ENCODE measurements at regions not wholly inside any gene's neighbourhood (a gene's known extent, or its start where the extent isn't known, plus 50 kb on each side); places are given as distances from the start of the nearest gene placed in this dataset.
A peak's percentile ranks its signal among the peaks of the same experiment; 100 is the strongest.
"Not testable (repeated sequence)": the region's sequence is repeated elsewhere in the genome, so short reads cannot be mapped to it uniquely, and the experiment has no call there.

DNA sequence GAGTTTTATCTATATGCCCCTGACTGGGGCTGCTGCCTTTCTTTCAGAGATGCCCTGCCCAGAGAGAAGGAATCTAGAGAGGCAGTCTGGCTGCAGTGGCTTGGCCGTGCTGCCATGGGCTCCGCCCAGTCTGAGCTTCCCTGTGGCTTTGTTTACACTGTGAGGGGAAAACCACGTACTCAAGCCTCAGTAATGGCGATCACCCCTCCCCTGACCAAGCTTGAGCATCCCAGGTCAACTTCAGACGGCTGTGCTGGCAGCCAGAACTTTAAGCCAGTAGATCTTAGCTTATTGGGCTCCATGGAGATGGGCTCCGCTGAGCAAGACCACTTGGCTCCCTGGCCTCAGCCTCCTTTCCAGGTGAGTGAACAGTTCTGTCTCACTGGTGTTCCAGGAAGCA, 69.0 kb upstream of the DPP6 start:
- H3K36me3 ChIP-seq; ATAC-seq; intact Hi-C loops (cut with DNase I); DNase-seq; H3K4me1 ChIP-seq; H3K27me3 ChIP-seq; H3K9me3 ChIP-seq; H3K4me3 ChIP-seq; FAIRE-seq; H3K27ac ChIP-seq: not testable (repeated sequence)
- WGBS, 2 donors, result 32 to 39% methylated on average over 6 of the region's 6 CpGs

DNA sequence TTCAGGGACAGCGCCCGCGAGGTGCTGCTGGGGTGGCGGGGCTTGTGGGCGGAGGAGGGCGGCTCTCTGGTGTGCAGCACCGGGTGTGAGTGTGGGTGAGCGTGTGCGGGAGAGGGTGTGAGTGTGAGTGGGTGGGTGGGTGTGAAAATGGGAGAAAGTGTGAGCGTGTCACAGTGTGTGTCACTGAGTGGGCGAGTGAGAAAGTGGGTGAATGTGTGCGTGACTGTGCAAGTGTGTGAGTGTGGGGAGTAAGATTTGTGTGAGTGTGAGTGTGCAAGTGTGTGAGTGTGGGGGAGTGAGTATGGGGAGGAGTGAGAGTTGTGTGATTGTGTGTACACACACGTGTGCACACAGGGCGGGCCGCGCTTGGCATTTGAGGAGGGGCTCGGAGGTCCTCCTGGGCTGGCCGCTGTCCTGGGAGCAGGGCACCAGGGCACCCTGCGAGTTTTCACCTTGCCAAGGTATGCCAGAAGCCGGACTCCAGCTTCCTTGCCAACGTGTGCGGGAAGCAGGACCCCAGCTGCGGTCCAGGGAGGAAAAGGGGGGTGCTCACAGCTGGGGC, 63.1 kb upstream of the DPP6 start:
- WGBS, 2 donors, result 65 to 66% methylated on average over 13 to 16 of the region's 23 CpGs
- ATAC-seq, result peak in 1 of 4 donors; percentile 8
- not testable (repeated sequence) for FAIRE-seq

DNA sequence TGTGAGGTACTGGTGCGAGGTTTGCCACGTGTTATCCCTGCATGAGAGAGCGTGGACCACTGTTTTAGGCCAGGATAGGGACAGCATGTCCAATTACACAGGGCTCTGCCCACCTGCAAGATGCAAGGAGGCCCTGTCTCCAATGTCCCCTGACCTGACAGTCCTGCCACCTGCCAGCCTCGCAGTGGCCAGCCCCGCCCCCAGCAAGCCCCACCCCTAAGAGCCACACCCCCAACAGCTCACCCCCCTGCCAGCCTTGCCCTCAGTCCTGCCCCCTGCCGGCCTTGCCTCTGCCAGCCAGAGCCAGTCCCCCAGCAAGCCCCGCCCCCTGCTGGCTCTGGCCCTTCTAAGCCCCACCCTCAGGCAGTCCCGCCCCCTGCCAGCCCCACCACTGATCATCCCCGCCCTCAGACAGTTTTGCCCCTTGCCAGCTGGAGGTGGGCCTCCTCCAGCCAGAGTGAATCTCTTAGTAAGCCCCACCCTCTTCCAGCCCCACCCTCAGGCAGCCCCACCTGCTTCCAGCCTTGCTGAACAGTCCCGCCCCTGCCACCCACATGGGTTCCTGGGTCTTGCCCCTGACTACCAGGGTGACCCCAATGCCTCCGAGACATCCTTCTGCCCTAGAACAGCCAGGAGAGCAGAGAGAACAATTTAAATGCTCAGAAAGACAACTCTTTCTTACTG, 62.3 kb upstream of the DPP6 start:
- H3K4me3 ChIP-seq; H3K27ac ChIP-seq; H3K4me1 ChIP-seq; H3K9me3 ChIP-seq; DNase-seq; H3K27me3 ChIP-seq; intact Hi-C loops (cut with DNase I); FAIRE-seq; H3K36me3 ChIP-seq: not testable (repeated sequence)
- 51 to 63% methylated on average over 6 to 9 of the region's 11 CpGs for WGBS, 2 donors
- peak in 2 of 4 donors; percentile 42 to 43 for ATAC-seq

More for the DNA sequence above, 63.1 kb upstream of the DPP6 start:
- H3K4me1 ChIP-seq; H3K4me3 ChIP-seq; intact Hi-C loops (cut with DNase I); H3K27ac ChIP-seq; H3K36me3 ChIP-seq; DNase-seq; H3K9me3 ChIP-seq; H3K27me3 ChIP-seq: not testable (repeated sequence)

DNA sequence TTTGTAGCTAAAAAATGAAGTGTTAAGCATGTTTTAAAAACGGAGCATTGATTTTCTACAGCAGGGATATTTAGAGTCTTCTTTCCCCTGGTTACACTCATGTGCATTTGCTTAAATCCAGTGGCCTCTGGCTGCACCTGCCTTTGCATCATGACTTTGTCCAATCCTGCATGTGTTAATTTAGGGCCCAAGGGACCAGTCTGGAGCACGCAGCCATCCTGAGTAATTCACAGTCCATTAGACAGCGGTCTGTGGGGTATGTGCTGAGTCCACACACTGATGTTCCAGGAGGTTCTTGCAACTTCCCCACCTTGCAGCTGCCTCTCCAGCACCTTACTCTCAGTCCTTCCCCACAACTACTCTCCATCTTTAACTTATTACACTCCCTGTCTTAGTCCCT, 60.7 kb upstream of the DPP6 start:
- FAIRE-seq; H3K9me3 ChIP-seq; H3K36me3 ChIP-seq; H3K27me3 ChIP-seq; H3K27ac ChIP-seq; H3K4me1 ChIP-seq; DNase-seq; intact Hi-C loops (cut with DNase I); H3K4me3 ChIP-seq: not testable (repeated sequence)
- 69 to 70% methylated on average over 2 of the region's 3 CpGs for WGBS, 2 donors
- peak in 1 of 4 donors; percentile 29 for ATAC-seq

DNA sequence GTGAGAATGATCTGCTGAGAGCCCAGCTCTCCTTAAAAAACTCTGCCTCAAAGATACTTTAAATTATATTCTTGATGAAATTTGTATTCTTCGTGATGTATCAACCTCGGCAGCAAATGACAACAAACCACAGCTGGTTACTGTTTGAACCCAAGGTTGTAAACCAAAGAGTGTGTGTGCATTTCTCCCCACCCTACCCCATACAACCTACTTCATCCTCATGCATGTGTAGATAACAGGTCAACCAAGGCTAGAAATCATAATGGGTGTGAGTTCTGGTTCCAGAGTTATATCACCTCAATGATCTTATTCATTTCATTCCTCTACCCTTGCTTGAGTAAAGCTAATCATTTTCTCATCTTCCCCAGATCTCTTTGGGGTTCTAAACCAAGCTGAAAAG, 58.8 kb upstream of the DPP6 start:
- WGBS, 2 donors, result 48 to 65% methylated on average over 2 of the region's 2 CpGs
- H3K27me3 ChIP-seq; FAIRE-seq; H3K27ac ChIP-seq; intact Hi-C loops (cut with DNase I); DNase-seq; H3K4me1 ChIP-seq; H3K4me3 ChIP-seq; H3K36me3 ChIP-seq; ATAC-seq; H3K9me3 ChIP-seq: not testable (repeated sequence)

DNA sequence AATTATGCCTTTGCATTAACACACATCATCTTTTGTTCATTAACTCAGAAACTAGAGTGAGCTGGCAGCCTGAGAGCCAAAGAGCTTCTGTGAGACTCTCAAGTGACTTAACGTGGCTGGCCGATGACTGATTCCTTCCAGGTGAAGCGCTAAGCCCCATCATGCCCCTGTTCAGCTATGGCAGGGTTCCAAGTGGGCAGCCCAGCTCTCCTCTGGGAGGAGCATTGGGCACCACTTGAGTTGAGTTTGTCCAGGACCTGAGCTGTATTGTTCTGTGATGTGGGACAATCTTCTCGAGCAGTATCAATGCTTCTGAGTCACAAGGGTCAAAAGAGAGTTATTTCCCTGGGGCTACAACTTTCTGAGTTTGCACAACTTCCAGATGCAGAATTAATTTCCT, 53.3 kb upstream of the DPP6 start:
- ATAC-seq; H3K27me3 ChIP-seq; H3K27ac ChIP-seq; H3K36me3 ChIP-seq; DNase-seq; H3K4me3 ChIP-seq; intact Hi-C loops (cut with DNase I); H3K4me1 ChIP-seq; H3K9me3 ChIP-seq; FAIRE-seq: not testable (repeated sequence)
- 56 to 75% methylated on average over 3 to 4 of the region's 4 CpGs for WGBS, 2 donors

Data from pancreas (tissue), 10 donors.